GM12872 (cell line): ENCODE measurements at regions not wholly inside any gene's neighbourhood (a gene's known extent, or its start where the extent isn't known, plus 50 kb on each side); places are given as distances from the start of the nearest gene placed in this dataset.

Source experiments
- CTCF ChIP-seq: IDR thresholded peaks from 3 replicates; pipeline ENCODE4 v1.5.1; 2011; ENCODE audit warnings: low read depth, mild to moderate bottlenecking, low read length, moderate library complexity; ENCODE audit not compliant: insufficient read depth

GRCh38 chr13:85742355-85742754 lies 56.9 kb downstream of the SLITRK6 start:
- no peak for TF ChIP-seq CTCF

DNA sequence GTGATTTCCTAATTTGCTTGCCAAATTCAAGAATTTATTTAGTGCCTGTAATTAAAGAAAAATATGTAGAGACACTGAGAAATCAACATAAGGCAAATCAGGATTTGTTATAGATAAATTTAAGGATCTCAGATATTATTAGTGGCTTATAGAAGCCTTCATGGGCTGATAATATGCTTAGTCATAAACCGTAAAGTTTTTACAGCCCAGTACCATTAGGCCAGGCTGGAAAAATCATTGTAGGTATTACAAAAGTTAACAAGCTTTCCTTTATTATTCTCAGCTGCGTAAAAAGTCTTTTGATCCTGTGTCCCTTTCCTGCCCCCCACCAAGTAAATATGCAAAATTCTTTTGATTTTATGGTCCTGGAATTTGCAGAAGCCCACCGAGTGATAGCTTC lies 58.2 kb downstream of the SLITRK6 start:
- no peak for TF ChIP-seq CTCF

- no peak for TF ChIP-seq CTCF
Observed at GRCh38 chr13:85738696-85739320, 60.4 kb downstream of the SLITRK6 start.

DNA sequence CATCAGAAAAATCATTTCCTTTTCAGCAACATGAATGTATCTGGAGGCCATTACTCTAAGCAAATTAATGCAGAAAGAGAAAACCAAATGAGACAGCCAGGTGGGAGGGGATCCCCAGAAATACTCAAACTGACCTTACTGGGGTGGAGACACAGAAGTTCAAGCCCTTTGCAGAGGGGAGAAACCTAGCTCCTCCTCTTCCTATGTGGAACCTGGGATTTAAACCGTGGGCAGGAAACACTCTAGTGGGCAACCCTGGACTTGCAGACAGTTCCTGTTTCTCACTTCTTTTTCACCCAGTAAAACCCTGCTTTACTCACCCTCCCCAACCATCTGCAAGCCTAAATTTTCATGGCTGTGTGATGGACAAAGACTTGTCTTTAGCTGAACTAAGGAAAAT lies 61.3 kb downstream of the SLITRK6 start:
- no peak for TF ChIP-seq CTCF

- no peak for TF ChIP-seq CTCF
Observed at GRCh38 chr13:85729296-85729695, 69.9 kb downstream of the SLITRK6 start.

DNA sequence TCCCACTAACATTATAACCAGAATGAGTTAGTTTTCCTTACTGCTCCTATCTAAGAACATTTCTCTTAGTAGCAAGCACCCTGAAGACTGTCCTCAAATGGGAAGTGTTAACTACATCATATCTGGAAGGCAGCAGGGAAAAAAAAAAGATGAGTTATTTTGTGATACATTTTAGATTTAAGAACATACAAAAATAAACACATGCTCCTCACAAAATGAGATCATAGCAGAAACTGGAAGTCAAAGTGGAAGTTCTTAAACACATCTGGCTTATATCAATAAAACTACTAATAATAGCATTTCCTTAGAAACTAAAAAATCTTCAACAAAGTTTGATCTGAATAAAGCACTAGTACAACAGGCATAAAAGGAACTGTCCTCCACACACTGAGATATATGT lies 70.4 kb downstream of the SLITRK6 start:
- TF ChIP-seq CTCF = no peak

- TF ChIP-seq CTCF = no peak
Observed at GRCh38 chr13:85725433-85725832, 73.8 kb downstream of the SLITRK6 start.
